ENCODE measurements at regions not wholly inside any gene's neighbourhood (a gene's known extent, or its start where the extent isn't known, plus 50 kb on each side); places are given as distances from the start of the nearest gene placed in this dataset.
A peak's percentile ranks its signal among the peaks of the same experiment; 100 is the strongest.

DNA sequence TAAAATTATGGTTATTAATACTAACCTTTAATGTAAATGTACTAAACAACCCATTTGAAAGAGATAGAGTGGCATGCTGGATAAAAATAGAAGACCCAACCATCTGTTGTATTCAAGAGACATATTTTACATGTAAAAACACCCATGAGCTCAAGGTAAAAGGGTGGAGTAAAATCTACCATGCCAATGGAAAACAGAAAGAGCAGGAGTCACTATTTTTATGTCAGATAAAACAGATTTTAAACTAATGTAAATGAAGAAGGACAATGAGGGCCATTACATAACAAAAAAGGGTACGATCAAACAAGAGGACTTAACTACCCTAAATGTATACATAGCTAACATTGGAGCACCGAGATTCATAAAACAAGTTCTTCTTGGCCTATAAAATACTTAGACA lies 66.3 kb downstream of the ITM2A start:
- Mint-ChIP-seq H3K4me1 (ENCODE audit: low read depth) (no peaks in the 10 kb centered on the region), H3K9me3 (ENCODE audit: low read depth) (no peaks in the 10 kb centered on the region), H3K27me3 (no peaks in the 10 kb centered on the region), H3K4me3 (no peak overlapping the region), H3K36me3 (peaks cover 13% of the 10 kb centered on the region), H3K27ac (no peak overlapping the region)

DNA sequence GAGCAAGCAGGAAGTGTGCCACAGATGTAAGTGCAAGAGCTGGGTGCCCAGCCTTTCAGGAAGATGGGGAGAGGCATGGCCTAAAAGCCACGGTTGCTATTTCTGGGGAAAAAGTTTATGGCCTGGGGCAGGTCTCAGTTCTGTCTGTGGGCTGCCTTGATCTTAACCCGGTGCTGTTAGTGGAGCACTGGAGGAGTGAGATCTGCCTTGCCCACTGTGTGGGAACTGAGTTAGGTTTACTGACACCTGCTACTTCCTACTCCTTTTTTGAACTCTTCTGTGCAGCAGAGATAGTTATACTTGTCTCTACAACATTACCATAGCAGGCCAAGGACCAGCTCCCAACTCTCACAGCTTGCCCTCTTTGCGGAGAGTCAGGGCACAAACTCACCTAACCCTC lies 76.5 kb downstream of the ITM2A start:
- no peaks in the 10 kb centered on the region for H3K9me3 Mint-ChIP-seq (ENCODE audit: low read depth)
- no peak overlapping the region for H3K27ac Mint-ChIP-seq
- peaks cover 25% of the 10 kb centered on the region for H3K4me1 Mint-ChIP-seq (ENCODE audit: low read depth)
- no peaks in the 10 kb centered on the region for H3K27me3 Mint-ChIP-seq
- H3K36me3 Mint-ChIP-seq: peaks cover 7% of the 10 kb centered on the region
- H3K4me3 Mint-ChIP-seq: no peak overlapping the region

DNA sequence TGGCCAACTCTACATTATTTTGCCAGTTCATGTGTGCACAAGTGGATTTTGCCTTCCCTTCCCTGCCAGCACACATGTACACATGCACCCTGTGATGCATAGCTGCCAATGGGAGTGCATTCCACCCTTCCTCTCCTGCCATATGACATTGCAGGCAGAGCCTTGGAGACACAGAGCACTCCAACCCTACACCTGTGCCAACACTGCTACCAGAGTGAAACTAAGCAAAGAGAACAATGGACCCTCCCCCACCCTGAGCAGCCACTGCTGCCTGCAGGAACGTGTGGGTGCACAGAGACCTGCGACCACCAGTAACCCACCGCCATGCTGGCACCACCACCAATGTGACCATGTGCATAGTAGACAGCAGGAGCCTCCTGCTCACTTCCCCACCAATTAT lies 78.4 kb downstream of the ITM2A start:
- H3K9me3 Mint-ChIP-seq (ENCODE audit: low read depth): no peaks in the 10 kb centered on the region
- H3K27ac Mint-ChIP-seq: no peak overlapping the region
- H3K4me3 Mint-ChIP-seq: no peak overlapping the region
- peaks cover 25% of the 10 kb centered on the region for H3K4me1 Mint-ChIP-seq (ENCODE audit: low read depth)
- peaks cover 7% of the 10 kb centered on the region for H3K36me3 Mint-ChIP-seq
- H3K27me3 Mint-ChIP-seq: no peaks in the 10 kb centered on the region

DNA sequence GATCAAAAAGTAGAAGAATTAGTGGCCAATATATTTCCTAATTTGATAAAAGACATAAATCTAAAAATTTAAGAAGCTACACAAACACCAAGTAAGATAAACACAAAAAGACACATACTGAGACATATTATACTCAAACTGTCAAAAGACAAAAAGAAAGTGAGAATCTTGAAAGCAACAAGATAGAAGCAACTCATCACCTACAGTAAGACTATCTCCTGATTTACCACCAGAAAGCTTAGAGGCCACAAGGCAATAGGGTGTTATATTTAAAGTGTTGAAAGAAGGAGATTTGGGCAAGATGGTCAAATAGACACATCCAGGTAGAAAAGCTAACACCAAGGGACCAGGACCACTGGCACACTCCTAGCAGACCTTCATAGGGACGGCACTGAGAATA lies 79.4 kb downstream of the ITM2A start:
- no peaks in the 10 kb centered on the region for H3K27me3 Mint-ChIP-seq
- H3K36me3 Mint-ChIP-seq: peaks cover 7% of the 10 kb centered on the region
- peaks cover 25% of the 10 kb centered on the region for H3K4me1 Mint-ChIP-seq (ENCODE audit: low read depth)
- no peaks in the 10 kb centered on the region for H3K9me3 Mint-ChIP-seq (ENCODE audit: low read depth)
- no peak overlapping the region for H3K4me3 Mint-ChIP-seq
- H3K27ac Mint-ChIP-seq: no peak overlapping the region

DNA sequence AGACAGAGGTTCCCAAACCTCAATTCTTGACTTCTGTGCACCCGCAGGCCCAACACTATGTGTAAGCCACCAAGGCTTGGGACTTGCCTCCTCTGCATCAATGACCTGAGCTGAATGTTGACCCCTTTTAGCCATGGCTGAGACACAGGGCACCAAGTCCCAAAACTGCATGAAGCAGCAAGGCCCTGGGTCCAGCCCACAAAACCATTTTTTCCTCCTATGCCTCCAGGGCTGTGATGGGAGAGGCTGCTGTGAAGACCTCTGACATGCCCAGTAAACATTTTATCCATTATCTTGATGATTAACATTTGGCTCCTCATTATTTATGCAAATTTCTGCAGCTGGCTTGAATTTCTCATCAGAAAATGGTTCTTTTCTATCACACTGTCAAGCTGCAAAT lies 85.4 kb downstream of the ITM2A start:
- no peaks in the 10 kb centered on the region for H3K9me3 Mint-ChIP-seq (ENCODE audit: low read depth)

DNA sequence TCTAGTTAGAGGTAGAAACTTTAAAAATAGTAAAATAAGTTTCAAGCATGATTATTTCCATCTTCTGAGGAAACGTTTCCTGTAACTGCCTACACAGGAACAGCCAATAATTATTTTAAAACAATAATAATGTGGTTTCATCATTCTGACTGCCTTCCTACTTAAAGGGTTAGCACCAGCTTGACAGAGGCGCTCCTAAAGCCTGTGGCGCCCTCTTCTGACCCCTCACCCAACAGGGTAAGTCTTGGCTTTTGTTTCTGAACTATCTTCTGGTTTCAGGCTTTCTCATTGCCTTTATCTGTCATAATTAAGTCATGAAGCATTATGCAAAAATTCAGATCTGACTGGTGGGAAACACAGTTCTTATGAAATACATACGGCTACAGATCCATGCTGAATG lies 96.7 kb downstream of the ITM2A start:
- Mint-ChIP-seq H3K27ac (peak overlapping the region; percentile 87), H3K4me3 (no peak overlapping the region)

More for the DNA sequence above, 85.4 kb downstream of the ITM2A start:
- H3K27me3 Mint-ChIP-seq: no peaks in the 10 kb centered on the region
- H3K4me1 Mint-ChIP-seq (ENCODE audit: low read depth): peaks cover 5% of the 10 kb centered on the region
- no peak overlapping the region for H3K27ac Mint-ChIP-seq
- H3K4me3 Mint-ChIP-seq: no peak overlapping the region
- peaks cover 11% of the 10 kb centered on the region for H3K36me3 Mint-ChIP-seq

DNA sequence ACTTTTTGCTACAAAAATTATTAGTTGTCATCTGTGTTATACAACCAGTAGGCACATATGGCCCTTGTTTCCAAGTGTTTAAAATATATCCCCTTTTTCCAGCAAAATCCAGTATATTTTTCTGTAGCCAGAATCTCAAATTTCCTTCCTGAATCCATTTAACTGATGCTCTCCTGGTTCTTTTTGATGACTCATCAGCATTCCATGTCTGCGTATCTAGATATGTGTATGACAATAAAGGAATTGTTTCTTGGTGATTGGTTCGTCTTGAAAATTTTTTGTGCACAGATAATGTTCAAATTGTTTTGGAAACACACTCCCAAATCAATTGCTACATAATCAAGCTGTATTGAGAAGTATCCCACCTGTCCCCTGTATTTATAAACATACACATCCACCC lies 98.3 kb downstream of the ITM2A start:
- no peaks in the 10 kb centered on the region for H3K9me3 Mint-ChIP-seq (ENCODE audit: low read depth)
- H3K27me3 Mint-ChIP-seq: no peaks in the 10 kb centered on the region
- peak overlapping the region; percentile 46 for H3K27ac Mint-ChIP-seq
- peaks cover 61% of the 10 kb centered on the region for H3K4me1 Mint-ChIP-seq (ENCODE audit: low read depth)
- no peaks in the 10 kb centered on the region for H3K36me3 Mint-ChIP-seq
- H3K4me3 Mint-ChIP-seq: no peak overlapping the region

More for the DNA sequence above, 96.7 kb downstream of the ITM2A start:
- no peaks in the 10 kb centered on the region for H3K9me3 Mint-ChIP-seq (ENCODE audit: low read depth)
- no peaks in the 10 kb centered on the region for H3K27me3 Mint-ChIP-seq
- H3K36me3 Mint-ChIP-seq: no peaks in the 10 kb centered on the region
- H3K4me1 Mint-ChIP-seq (ENCODE audit: low read depth): peaks cover 57% of the 10 kb centered on the region

DNA sequence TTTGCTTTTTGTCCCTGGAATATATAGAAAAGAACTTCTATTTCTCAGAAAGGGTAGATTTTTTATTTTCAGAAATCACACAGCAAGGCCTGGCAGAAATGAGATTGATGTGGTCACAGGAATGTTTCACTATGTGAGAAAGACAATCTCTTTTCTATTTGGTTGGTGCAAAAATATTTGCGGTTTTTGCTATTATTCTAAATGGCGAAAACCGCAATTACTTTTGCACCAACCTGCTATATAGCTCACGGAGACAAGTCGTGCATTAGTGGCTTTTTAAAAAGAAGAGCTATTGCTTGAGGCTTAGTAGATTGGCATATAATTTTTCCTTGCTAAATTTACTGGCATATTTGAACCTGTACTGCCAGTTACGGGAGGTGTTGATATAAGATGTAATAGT lies 100.4 kb downstream of the ITM2A start:
- Mint-ChIP-seq H3K9me3 (ENCODE audit: low read depth) (no peaks in the 10 kb centered on the region), H3K4me1 (ENCODE audit: low read depth) (peaks cover 73% of the 10 kb centered on the region), H3K27me3 (no peaks in the 10 kb centered on the region), H3K36me3 (no peaks in the 10 kb centered on the region), H3K4me3 (peak overlapping the region; percentile 34), H3K27ac (peak overlapping the region; percentile 81)

DNA sequence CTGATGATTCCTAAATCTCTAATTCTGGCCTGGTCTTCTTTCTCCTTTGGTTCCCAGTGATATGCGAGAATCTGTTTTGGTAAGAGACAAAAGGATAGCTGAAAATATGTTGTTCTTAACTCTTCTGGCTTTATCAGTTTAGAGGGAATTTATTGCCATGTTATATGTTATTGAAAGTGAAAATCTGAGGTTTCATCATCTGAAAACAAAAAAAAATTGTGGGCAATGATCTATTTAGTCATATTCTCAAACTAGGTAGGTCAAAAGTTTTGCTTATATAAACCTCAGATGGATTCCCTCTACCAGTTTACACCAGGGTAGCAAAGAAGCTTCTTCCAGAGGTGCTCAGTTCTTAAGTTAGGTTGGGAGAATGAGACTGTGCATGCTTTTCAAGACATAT lies 103.6 kb downstream of the ITM2A start:
- Mint-ChIP-seq H3K27ac (peak overlapping the region; percentile 92), H3K9me3 (ENCODE audit: low read depth) (no peaks in the 10 kb centered on the region), H3K27me3 (no peaks in the 10 kb centered on the region), H3K4me1 (ENCODE audit: low read depth) (peaks cover 75% of the 10 kb centered on the region), H3K4me3 (peak overlapping the region; percentile 66), H3K36me3 (no peaks in the 10 kb centered on the region)

DNA sequence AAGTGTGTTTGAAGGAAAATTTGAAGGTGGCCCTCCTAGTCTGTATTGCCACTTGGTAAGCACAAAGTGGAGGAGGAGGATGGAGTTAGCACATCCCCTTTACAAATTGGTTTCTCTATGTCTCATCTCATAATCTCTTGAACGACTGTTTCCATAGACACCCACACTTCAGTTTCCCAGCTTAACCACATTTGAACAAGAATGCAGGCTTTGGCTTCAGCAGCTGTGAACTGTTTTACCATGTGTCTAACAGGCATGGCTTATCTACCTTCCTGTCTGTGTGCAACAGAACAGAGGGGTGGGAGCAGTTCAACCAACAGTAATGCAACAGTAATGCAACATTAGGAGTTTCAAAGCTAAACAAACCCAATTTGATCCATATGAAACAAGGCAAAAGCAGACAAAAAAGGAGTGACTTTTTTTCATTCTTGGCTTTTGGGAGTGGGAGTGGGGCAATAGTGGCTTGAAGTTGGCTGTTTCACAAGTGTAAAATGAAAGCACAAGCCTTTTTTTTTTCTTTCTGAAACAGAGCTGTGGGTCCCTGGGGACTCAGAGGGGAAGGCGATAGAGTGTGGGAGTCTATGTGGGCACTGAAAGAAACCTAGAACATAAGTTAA lies 108.0 kb downstream of the ITM2A start:
- Mint-ChIP-seq H3K4me3 (peak overlapping the region; percentile 53), H3K4me1 (ENCODE audit: low read depth) (peaks cover 86% of the 10 kb centered on the region), H3K36me3 (peaks cover 16% of the 10 kb centered on the region), H3K27ac (peak overlapping the region; percentile 92), H3K27me3 (no peaks in the 10 kb centered on the region), H3K9me3 (ENCODE audit: low read depth) (no peaks in the 10 kb centered on the region)

DNA sequence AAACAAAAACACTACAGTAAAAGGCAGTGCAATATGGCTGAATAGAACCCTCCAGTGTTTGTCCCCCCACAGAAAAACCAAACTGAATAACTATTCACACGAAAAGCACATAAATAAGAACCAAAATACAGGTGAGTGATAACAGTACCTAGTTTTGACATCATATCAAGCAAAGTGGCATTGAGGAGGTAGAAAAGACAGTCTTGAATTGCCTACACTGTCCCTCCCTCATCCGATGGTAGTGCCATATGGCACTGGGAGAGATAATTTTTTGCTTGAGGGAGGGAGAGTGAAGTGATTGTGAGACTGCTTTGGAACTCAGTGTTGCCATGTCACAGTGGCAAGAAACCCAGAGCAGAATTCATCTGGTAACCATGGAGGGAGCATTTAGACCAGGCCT lies 99.2 kb downstream of the GPR174 start:
- Mint-ChIP-seq H3K36me3 (peaks cover 19% of the 10 kb centered on the region), H3K27me3 (no peaks in the 10 kb centered on the region), H3K4me1 (ENCODE audit: low read depth) (peaks cover 37% of the 10 kb centered on the region), H3K4me3 (no peak overlapping the region), H3K27ac (no peak overlapping the region), H3K9me3 (ENCODE audit: low read depth) (peaks cover 8% of the 10 kb centered on the region)

DNA sequence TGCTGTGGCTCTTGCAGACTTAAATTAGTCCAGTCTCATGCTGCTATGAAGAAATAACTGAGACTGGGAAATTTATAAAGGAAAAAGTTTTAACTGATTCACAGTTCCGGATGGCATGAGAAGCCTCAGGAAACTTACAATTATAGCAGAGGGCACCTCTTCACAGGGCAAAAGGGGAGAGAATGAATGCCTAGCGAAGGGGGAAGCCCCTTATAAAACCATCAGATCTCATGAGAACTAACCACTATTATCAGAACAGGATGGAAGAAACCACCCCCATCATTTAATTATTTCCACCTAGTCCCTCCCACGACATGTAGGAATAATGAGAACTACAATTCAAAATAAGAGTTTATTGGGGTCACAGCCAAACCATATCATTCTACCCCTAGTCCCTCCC lies 91.4 kb downstream of the GPR174 start:
- Mint-ChIP-seq H3K4me3 (peak overlapping the region; percentile 30), H3K36me3 (peaks cover 13% of the 10 kb centered on the region), H3K27ac (peak overlapping the region; percentile 92)

DNA sequence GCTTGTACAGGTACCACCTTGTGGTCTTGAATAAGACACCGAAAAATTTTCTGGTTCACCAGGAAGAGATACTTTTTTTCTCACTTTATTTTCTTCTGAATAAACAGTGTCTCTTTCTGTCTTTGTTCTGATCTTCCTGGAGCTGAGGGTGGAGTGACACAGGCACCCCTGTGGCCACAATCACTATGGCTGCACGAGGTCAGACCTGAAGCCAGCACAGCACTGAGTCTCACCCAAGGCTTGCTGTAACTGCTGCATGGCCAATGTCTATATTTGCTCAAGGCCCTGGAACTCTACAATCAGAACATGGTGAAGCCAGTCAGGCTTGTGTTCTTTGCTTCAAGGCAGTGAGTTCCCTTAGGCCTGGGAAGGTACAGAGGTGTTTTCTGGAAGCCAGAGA lies 87.2 kb downstream of the GPR174 start:
- peaks cover 12% of the 10 kb centered on the region for H3K36me3 Mint-ChIP-seq
- peak overlapping the region; percentile 10 for H3K4me3 Mint-ChIP-seq
- peaks cover 57% of the 10 kb centered on the region for H3K4me1 Mint-ChIP-seq (ENCODE audit: low read depth)
- H3K27me3 Mint-ChIP-seq: no peaks in the 10 kb centered on the region
- peak overlapping the region; percentile 83 for H3K27ac Mint-ChIP-seq
- no peaks in the 10 kb centered on the region for H3K9me3 Mint-ChIP-seq (ENCODE audit: low read depth)

More for the DNA sequence above, 91.4 kb downstream of the GPR174 start:
- Mint-ChIP-seq H3K27me3 (no peaks in the 10 kb centered on the region), H3K4me1 (ENCODE audit: low read depth) (peaks cover 54% of the 10 kb centered on the region), H3K9me3 (ENCODE audit: low read depth) (no peaks in the 10 kb centered on the region)
